Lung (tissue), 11 donors: ENCODE measurements at regions not wholly inside any gene's neighbourhood (a gene's known extent, or its start where the extent isn't known, plus 50 kb on each side); places are given as distances from the start of the nearest gene placed in this dataset.

Experiments used
- ATAC-seq: fragments of 200-7000 bp; cut with Tn5 transposase; one replicate; pipeline ENCODE4 v1.9.1; 2020; ENCODE audit warnings: moderate number of reproducible peaks; ENCODE audit not compliant: insufficient read depth, low FRiP score
- DNase-seq, 3 donors: peaks; one replicate each; pipeline ENCODE4 v3.0.0-alpha.2; 2013 to 2017
- H3K27ac ChIP-seq, 2 donors: one replicate each; pipeline ENCODE4 v1.5.1; 2013; ENCODE audit warnings: mild to moderate bottlenecking in 2 of 2, moderate library complexity in 2 of 2, control low read depth in 1 of 2, inconsistent platforms in 1 of 2, low read depth in 1 of 2, low read length in 1 of 2
- H3K27me3 ChIP-seq, 3 donors: one replicate each; pipeline ENCODE4 v1.5.1; 2013; ENCODE audit warnings: low read length in 2 of 3; ENCODE audit not compliant: control insufficient read depth in 3 of 3, insufficient read depth in 3 of 3
- H3K36me3 ChIP-seq, 4 donors: one replicate each; pipeline ENCODE4 v1.5.1; 2013; ENCODE audit warnings: low read length in 4 of 4, mild to moderate bottlenecking in 1 of 4, moderate library complexity in 1 of 4; ENCODE audit not compliant: control insufficient read depth in 4 of 4, insufficient read depth in 4 of 4
- H3K4me1 ChIP-seq, 5 donors: one replicate each; pipeline ENCODE4 v1.5.1; 2013; ENCODE audit warnings: low read length in 5 of 5, mild to moderate bottlenecking in 2 of 5, moderate library complexity in 1 of 5; ENCODE audit not compliant: control insufficient read depth in 5 of 5, insufficient read depth in 5 of 5
- H3K4me3 ChIP-seq: one replicate; pipeline ENCODE4 v1.5.1; 2013; ENCODE audit warnings: mild to moderate bottlenecking, control low read depth, moderate library complexity
- H3K9ac ChIP-seq, 2 donors: one replicate each; pipeline ENCODE4 v1.5.1; 2013; ENCODE audit warnings: low read length in 2 of 2, control low read depth in 1 of 2; ENCODE audit not compliant: insufficient read depth in 1 of 2
- H3K9me3 ChIP-seq, 4 donors: one replicate each; pipeline ENCODE4 v1.5.1; 2013; ENCODE audit warnings: low read length in 3 of 4, mild to moderate bottlenecking in 1 of 4, moderate library complexity in 1 of 4; ENCODE audit not compliant: control insufficient read depth in 4 of 4, insufficient read depth in 3 of 4
- WGBS, 2 donors: extraction: QIAGEN DNeasy Blood & Tissue Kit; methylation state at CpG; one replicate each; pipeline ENCODE4 v1.1.7; 2013; 5-methylcytosine and 5-hydroxymethylcytosine counted together
- TF ChIP-seq, protein P1 (sequence below): IDR thresholded peaks from 2 replicates; pipeline ENCODE4 v1.5.1; 2012; ENCODE audit warnings: mild to moderate bottlenecking; ENCODE audit errors: control extremely low read depth, extremely low read depth
- donor health status: control.
- donor health status: control.
- donor health status: Bipolar disorder and iron deficiency.
- donor health status: healthy.
- donor health status: DM: yes; HTN: yes; CAD: no.

GRCh38 chr21:23445307-23445706 lies 2162.0 kb downstream of the MRPL39 start:
- Histone ChIP-seq H3K27ac (no peak overlapping the region), H3K4me3 (no peak overlapping the region), H3K9me3 (no peaks in the 10 kb centered on the region), H3K4me1 (no peaks in the 10 kb centered on the region), H3K9ac (no peak overlapping the region), H3K36me3 (no peaks in the 10 kb centered on the region), H3K27me3 (no peaks in the 10 kb centered on the region)
- DNase-seq (no peak), ATAC-seq (no peak)
- TF ChIP-seq, protein P1, sequence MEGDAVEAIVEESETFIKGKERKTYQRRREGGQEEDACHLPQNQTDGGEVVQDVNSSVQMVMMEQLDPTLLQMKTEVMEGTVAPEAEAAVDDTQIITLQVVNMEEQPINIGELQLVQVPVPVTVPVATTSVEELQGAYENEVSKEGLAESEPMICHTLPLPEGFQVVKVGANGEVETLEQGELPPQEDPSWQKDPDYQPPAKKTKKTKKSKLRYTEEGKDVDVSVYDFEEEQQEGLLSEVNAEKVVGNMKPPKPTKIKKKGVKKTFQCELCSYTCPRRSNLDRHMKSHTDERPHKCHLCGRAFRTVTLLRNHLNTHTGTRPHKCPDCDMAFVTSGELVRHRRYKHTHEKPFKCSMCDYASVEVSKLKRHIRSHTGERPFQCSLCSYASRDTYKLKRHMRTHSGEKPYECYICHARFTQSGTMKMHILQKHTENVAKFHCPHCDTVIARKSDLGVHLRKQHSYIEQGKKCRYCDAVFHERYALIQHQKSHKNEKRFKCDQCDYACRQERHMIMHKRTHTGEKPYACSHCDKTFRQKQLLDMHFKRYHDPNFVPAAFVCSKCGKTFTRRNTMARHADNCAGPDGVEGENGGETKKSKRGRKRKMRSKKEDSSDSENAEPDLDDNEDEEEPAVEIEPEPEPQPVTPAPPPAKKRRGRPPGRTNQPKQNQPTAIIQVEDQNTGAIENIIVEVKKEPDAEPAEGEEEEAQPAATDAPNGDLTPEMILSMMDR, result no peak
- 63 to 84% methylated on average over 1 of the region's 1 CpG for WGBS, 2 donors

- H3K4me1 ChIP-seq, result no peaks in the 10 kb centered on the region
These were observed 2169.2 kb downstream of the MRPL39 start for GRCh38 chr21:23438081-23438480.

DNA sequence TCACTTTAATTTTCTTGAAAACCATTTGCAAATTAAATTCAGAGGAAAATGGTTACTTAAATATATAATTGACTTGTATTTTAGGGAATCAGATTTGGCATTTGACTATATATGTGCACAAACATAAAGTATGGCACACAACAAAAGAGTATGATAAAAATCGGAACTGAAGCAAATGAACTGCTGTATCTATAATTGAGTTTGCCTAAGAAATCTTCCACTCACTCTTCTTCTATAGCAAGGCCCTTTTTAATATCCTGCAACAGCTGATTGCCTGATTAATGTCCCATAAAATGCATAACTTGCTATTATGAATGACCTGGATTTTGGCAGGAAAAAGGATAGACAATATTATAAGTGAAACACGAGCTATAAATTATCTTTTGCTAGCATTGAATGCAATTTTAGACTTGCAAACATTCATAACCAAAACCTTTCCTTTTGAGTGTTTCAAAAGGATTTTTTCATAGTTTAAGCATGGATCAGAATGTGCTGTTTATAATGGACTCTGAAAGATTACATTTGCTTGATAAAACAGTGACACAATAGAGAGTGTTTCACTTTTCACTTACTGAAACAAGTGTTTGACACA lies 2204.3 kb downstream of the MRPL39 start:
- no peak overlapping the region for H3K4me3 ChIP-seq
- no peaks in the 10 kb centered on the region for H3K27me3 ChIP-seq
- TF ChIP-seq, protein P1, result no peak
- no peak overlapping the region for H3K9ac ChIP-seq
- no peaks in the 10 kb centered on the region for H3K4me1 ChIP-seq
- no peak for ATAC-seq
- H3K27ac ChIP-seq, result no peak overlapping the region
- no peaks in the 10 kb centered on the region for H3K36me3 ChIP-seq
- WGBS, 2 donors, result 54 to 70% methylated on average over 2 of the region's 2 CpGs
- DNase-seq, result peak in 1 of 3 donors; percentile 3
- H3K9me3 ChIP-seq, result peaks cover 0 to 4% (median 0%) of the 10 kb centered on the region in 4 donors

More at GRCh38 chr21:23438081-23438480, 2169.2 kb downstream of the MRPL39 start:
- no peak overlapping the region for H3K4me3 ChIP-seq
- peak in 1 of 3 donors; percentile 24 for DNase-seq
- no peaks in the 10 kb centered on the region for H3K9me3 ChIP-seq
- no peaks in the 10 kb centered on the region for H3K36me3 ChIP-seq
- TF ChIP-seq, protein P1, result no peak
- no peak for ATAC-seq
- H3K27me3 ChIP-seq, result no peaks in the 10 kb centered on the region
- no peak overlapping the region for H3K9ac ChIP-seq
- no peak overlapping the region for H3K27ac ChIP-seq

DNA sequence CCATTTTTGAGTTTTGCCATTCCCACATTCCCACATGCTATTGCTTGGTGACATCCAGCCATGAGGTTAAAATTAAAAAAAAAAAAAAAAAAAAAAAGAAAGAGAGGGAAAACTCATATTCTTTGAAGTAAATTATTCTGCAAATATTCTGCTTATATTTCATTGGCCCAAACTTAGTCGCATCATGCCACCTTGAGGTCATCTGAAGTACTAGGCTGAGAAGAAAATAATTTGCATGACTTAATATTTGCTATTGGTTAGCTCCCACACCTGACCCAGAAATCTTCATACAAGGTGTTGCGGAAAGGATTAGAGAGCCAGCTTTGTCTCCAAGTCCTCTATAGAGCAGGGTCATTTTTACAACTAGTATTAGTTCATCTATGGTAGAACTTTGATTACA lies 2206.0 kb downstream of the MRPL39 start:
- H3K4me3 ChIP-seq, result no peak overlapping the region
- no peaks in the 10 kb centered on the region for H3K27me3 ChIP-seq
- no peaks in the 10 kb centered on the region for H3K4me1 ChIP-seq
- no peak overlapping the region for H3K27ac ChIP-seq
- no peak for ATAC-seq
- DNase-seq, result peak in 1 of 3 donors; percentile 14
- H3K36me3 ChIP-seq, result no peaks in the 10 kb centered on the region
- no peak overlapping the region for H3K9ac ChIP-seq
- WGBS, 2 donors, result 86 to 90% methylated on average over 2 of the region's 2 CpGs
- H3K9me3 ChIP-seq, result no peaks in the 10 kb centered on the region
- TF ChIP-seq, protein P1, result no peak
